CD4-positive, alpha-beta T cell treated with Interleukin-17A for 1 hour (primary cell): ENCODE measurements at regions not wholly inside any gene's neighbourhood (a gene's known extent, or its start where the extent isn't known, plus 50 kb on each side); places are given as distances from the start of the nearest gene placed in this dataset.
"Not testable (repeated sequence)": the region's sequence is repeated elsewhere in the genome, so short reads cannot be mapped to it uniquely, and the experiment has no call there.

Experiments
- DNase-seq: peaks from one replicate; pipeline ENCODE4 v3.0.0-alpha.2; 2020

DNA sequence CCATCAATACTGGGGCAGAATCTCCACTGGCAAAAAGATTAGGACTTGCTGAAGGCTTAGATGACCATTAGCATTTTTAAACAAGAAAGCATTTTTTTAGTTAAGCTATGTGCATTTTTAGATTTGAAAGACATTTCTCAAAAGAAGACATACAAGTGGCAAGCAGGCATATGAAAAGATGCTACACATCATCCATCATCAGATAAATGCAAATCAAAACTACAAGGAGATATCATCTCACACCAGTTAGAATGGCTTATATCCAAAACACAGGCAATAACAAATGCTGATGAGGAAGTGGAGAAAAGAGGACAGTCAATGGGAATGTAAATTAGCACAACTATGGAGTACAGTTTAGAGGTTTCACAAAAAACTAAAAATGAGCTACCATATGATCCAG, 195.6 kb upstream of the TNC start:
- DNase-seq = no peak

DNA sequence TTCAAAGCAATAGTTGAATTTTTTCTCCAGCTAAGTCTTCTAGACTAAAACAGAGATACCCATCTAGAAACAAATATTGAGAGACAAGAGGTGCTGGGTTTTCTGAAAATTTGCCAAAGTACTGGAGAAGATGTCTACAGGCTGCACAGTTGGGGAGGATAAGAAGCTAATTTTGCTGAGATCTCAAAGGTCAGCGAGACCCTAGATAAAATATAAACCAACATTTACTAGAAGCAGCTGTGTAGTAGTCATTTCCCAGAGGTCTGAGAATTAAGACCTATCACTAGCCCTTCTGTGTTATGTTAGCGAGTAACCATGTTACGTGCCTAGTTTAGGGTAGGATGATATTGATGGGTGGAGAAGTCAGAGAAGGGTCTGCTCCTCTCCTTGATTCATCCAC, 208.5 kb upstream of the TNC start:
- no peak for DNase-seq

DNA sequence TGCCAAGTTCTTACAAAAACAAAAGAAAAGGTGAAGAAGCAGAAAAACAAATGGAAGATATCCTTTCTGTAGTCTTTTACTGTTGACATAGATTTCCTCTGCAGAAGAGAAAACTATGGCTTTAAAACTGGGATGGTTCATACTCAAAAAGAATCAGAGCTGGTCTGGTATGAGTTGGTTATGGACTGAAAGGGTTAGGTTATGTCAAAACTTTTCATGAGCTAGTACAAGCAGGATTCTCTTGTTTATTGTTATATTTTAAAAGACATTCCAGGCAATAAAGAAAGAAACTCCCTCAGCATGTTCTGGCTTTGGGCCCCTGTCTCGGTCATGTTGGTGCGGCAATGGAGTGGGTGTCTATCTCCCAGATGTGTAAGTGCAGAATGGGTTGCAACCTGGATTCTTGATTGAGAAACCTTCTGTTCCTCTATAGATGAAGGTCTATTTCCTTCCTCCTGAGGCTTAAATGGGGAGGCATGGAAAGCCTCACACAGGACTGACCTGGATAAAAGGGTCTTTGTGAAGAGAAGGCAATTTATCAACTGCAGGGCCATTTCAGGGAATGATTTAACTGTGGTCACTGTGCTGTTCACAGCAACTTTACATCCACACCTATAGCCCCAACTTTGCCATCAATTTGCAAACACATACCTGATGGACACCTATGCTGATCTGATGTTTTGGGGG, 209.6 kb upstream of the TNC start:
- no peak for DNase-seq

- DNase-seq = no peak
Measured at GRCh38 chr9:115328228-115328627, 210.3 kb upstream of the TNC start.

DNA sequence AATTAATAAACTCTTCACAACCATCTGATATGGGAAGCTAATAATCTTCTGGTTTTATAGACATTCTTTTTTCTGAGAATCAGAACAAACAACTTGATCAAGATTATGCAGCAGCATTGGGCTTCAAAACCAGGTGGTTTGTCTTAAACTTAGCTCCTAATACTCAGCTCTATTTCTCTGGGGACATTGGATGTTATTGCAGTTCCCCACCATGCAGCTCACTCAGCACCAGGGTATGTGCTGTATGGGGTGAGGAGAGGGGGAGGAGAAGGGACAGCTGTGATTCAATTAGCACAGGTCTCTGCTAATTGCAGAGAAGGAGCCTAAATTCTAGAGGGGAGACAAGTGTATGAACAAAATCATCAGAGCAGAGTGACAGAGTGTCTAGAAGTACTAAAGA, 210.7 kb upstream of the TNC start:
- DNase-seq = no peak

GRCh38 chr9:115333277-115334070, 215.5 kb upstream of the TNC start:
- no peak for DNase-seq

- no peak for DNase-seq
Measured at GRCh38 chr9:115335439-115335838, 217.5 kb upstream of the TNC start.

DNA sequence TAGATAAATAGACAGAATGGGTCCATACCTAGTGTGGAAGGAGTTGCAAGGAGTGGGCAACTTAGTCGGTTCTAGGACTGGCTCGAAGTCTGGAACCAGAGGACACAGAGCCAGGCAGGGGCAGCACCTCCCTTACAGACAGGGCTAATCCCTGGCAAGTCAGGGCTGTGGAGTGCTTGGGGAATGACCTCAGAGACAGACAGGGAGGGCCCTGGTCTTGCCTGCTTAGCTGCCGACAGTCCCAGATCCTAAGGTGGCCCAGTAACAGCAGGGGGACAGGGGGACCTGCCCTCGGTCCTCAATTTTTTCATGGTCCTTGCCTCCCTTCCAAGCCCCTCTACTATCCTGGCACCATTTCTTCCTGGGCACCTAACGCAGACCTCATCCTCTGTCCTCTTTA, 222.4 kb upstream of the TNC start:
- no peak for DNase-seq

DNA sequence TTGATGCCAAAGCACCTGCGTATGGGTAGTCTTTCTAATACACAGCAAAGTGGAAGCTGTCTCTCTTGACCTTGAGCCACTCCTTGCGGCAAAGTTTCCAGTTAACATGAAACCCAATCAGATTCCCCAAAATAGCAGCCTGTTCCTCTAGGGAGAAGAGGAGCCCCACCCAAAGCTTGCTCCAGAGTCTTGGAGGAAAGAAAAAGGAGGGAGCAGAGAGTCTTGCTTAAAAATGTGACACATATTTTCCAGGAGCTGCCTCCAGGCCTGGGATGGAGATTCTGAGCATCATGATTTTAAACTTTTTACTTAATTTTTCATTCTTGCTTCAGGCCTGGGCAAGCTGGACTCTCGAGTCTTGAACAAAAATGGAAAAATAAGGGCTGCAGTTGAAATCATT, 223.5 kb upstream of the TNC start:
- no peak for DNase-seq

DNA sequence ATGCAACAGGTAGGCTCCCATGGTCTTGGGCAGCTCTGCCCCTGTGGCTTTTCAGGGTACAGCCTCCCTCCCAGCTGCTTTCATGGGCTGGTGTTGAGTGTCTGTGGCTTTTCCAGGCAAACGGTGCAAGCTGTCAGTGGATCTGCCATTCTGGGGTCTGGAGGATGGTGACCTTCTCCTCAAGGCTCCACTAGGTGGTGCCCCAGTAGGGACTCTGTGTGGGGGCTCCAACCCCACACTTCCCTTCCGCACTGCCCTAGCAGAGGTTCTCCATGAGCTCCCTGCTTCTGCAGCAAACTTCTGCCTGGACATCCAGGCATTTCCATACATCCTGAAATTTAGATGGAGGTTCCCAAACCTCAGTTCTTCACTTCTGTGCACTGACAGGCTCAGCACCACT, 229.8 kb upstream of the TNC start:
- not testable (repeated sequence) for DNase-seq

DNA sequence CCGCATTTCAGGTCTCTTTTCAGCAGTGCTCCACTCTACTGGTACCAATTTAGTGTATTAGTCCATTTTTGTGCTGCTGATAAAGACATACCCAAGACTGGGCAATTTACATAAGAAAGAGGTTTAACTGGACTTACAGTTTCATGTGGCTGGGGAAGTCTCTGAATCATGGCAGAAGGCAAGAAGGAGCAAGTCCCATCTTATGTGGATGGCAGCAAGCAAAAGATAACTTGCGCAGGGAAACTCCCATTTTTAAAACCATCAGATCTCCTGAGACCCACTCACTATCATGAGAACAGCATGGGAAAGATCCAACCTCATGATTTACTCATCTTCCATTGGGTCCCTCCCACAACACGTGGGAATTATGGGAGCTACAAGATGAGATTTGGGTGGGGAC, 231.0 kb upstream of the TNC start:
- DNase-seq = not testable (repeated sequence)

- DNase-seq = no peak
Measured at GRCh38 chr9:115349542-115349941, 231.6 kb upstream of the TNC start.

GRCh38 chr9:115350548-115350947, 232.6 kb upstream of the TNC start:
- DNase-seq = no peak

- DNase-seq = no peak
Measured at GRCh38 chr9:115353681-115354080, 235.7 kb upstream of the TNC start.

- no peak for DNase-seq
Measured at GRCh38 chr9:115357821-115358220, 239.9 kb upstream of the TNC start.

DNA sequence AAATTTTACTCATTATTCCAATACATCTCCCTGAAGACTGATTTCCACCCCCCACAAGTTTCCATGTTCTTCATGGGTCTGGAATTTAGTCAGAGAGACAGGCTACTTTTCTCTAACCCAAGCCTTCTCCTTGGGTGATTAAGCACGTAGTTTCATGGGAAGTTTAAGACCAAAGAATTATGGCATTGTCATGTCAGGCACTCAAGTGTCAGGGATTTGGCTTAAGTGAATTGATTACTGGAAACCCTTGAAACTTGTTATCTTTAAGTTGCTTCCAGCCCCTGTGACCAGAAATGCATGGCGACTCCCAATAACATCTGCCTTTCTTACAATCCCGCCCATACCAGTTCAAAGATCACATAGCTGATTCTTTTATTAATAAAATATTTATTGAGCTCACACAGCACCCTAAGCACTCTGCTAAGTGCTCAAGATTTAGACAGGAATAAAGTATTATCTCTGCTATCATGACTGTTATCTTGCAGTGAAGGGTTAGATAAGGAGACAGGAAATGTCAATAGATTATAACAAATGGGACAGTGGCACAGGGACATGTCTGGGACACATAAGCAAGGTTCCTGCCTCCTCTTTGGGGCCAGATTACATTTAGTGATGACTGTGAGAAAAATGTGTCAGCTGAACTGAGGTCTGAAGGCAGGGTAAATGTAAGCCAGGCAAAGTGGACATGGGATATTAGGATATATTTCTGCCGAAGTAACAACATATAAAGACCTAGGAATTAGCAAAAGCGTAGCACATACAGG, 241.2 kb upstream of the TNC start:
- no peak for DNase-seq

GRCh38 chr9:115360122-115360521, 242.2 kb upstream of the TNC start:
- DNase-seq = no peak

GRCh38 chr9:115362101-115362500, 244.1 kb upstream of the TNC start:
- DNase-seq = no peak

- DNase-seq = no peak
Measured at GRCh38 chr9:115362640-115363039, 244.7 kb upstream of the TNC start.

DNA sequence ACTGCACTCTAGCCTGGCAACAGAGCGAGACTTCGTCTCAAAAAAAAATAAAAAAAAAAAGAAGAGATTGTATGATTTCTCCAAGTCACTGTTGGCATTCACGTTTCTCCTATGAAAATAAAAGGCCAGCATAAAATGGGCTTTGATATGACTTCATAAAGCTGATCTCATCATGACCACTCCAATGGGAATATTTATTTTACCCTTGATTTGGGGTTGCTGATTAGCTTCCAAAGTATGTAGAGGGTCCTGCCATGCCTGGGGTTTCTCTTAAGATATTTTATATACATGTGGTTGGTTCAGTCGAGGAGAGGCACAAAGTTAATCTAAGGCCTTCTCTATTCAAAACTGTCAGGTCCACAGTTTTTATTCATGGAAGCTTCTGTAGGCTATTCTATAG, 247.0 kb upstream of the TNC start:
- no peak for DNase-seq

- no peak for DNase-seq
Measured at GRCh38 chr9:115367321-115367720, 249.4 kb upstream of the TNC start.

DNA sequence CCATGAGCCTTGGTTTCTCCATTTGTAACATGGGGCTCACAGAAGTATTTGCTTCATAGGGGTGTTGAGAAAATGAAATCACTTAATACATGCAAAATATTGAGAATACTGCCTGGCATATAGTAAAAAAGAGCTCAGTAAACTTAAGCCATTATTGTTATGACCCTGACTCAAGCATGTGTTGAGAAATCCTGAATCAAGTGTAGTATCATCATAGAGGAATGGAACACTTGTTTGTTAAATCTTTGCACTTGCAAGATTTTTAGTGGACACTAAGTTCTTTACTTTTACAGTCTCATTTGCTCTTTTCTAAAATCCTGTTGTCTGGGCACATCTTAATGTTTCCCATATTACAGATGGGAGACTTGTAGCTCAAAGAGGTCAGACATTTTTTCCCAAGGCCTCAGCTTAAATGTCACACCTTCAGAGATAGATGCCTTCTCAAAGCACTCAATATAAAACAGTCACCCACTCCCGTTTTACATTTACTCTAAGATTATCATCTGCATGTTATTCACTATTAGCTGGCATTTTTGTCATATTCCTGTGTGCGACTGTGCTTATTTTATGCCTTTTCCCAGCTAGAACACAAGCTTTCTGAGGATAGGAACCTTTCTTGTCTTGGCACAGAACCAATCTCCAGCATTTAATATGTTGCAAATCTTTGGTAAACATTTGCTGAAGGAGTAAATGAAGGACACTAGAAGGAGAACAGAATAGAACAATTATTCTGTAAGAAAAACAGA, 250.0 kb upstream of the TNC start:
- DNase-seq = no peak

GRCh38 chr9:115369322-115369957, 251.5 kb upstream of the TNC start:
- no peak for DNase-seq
